ENCODE measurements at regions not wholly inside any gene's neighbourhood (a gene's known extent, or its start where the extent isn't known, plus 50 kb on each side); places are given as distances from the start of the nearest gene placed in this dataset.

GRCh38 chr13:110010404-110011138 lies 224.2 kb upstream of the IRS2 start:
- TF ChIP-seq ASH2L (IDR thresholded peaks at IDR 0.05; ENCODE audit: low read length): no peak
- TF ChIP-seq EP300 (IDR thresholded peaks at IDR 0.05; ENCODE audit: borderline replicate concordance in 1 of 2, low read depth in 2 of 2, low read length in 2 of 2): no peak
- no peak for TF ChIP-seq CTCF (IDR thresholded peaks at IDR 0.05; ENCODE audit: control extremely low read depth in 1 of 3, insufficient read depth in 1 of 3, low read depth in 1 of 3, low read length in 3 of 3)
- TF ChIP-seq CBX5 (IDR thresholded peaks at IDR 0.05; ENCODE audit: low read depth, low read length): no peak
- TF ChIP-seq RBBP5 (IDR thresholded peaks at IDR 0.05; ENCODE audit: borderline replicate concordance, low read depth, low read length): no peak

Data from H1 (cell line).